ENCODE measurements at regions not wholly inside any gene's neighbourhood (a gene's known extent, or its start where the extent isn't known, plus 50 kb on each side); places are given as distances from the start of the nearest gene placed in this dataset.
A peak's percentile ranks its signal among the peaks of the same experiment; 100 is the strongest.

DNA sequence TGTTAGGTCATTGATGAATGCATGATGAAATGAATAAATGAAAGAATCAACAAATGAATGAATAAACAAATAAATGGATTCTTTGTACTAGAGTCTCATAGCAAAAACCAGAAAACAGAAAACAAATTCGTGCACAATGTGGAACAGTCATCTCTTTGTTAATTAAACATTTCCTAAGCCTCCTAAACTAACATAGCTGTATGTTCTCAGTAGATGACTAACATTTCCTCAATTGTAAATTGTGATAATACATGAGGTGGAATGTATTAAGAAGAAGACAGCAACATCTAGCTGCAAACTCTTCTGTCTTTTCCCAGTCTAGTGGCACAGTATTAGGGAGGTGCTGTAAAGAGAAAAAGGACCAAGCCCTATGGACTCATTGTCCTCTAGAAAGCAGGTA is 1021.0 kb downstream of the MCTP2 start:
- TF ChIP-seq, protein P1, sequence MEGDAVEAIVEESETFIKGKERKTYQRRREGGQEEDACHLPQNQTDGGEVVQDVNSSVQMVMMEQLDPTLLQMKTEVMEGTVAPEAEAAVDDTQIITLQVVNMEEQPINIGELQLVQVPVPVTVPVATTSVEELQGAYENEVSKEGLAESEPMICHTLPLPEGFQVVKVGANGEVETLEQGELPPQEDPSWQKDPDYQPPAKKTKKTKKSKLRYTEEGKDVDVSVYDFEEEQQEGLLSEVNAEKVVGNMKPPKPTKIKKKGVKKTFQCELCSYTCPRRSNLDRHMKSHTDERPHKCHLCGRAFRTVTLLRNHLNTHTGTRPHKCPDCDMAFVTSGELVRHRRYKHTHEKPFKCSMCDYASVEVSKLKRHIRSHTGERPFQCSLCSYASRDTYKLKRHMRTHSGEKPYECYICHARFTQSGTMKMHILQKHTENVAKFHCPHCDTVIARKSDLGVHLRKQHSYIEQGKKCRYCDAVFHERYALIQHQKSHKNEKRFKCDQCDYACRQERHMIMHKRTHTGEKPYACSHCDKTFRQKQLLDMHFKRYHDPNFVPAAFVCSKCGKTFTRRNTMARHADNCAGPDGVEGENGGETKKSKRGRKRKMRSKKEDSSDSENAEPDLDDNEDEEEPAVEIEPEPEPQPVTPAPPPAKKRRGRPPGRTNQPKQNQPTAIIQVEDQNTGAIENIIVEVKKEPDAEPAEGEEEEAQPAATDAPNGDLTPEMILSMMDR (IDR thresholded peaks at IDR 0.05; ENCODE audit: borderline replicate concordance, control extremely low read depth, extremely low read depth, insufficient read depth, missing control alignments): no peak
- no peak for DNase-seq (ENCODE audit: low spot score)
- in situ Hi-C loops (cut with MboI; ENCODE audit: low sequenced_read_pairs, unreplicated experiment): loop anchor here (25.0 kb wide), 1 partner anchor 1085 kb away; the partner anchor contains the start of gene NR2F2

DNA sequence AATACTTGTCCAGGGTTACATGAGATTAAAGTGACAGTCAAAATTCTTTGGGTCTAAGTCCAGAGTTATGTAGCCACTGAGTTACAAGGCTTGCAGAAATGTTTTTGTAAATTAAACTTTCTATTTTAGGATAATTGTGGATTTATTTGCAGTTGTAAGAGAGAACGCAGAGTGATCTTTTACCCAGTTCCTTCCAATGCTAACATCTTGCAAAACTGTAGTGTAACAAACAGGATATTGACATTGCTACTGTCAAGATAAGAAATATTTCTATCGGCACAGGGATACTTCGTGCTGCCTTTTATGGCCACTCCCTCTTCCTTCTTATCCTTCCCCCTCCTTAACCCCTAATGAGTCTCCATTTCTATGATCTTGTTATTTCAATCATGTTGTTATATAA is 1022.9 kb downstream of the MCTP2 start:
- TF ChIP-seq, protein P1 (IDR thresholded peaks at IDR 0.05; ENCODE audit: borderline replicate concordance, control extremely low read depth, extremely low read depth, insufficient read depth, missing control alignments): no peak
- in situ Hi-C loops (cut with MboI; ENCODE audit: low sequenced_read_pairs, unreplicated experiment): loop anchor here (25.0 kb wide), 1 partner anchor 1083 kb away; the partner anchor contains the start of gene NR2F2
- no peak for DNase-seq (ENCODE audit: low spot score)

DNA sequence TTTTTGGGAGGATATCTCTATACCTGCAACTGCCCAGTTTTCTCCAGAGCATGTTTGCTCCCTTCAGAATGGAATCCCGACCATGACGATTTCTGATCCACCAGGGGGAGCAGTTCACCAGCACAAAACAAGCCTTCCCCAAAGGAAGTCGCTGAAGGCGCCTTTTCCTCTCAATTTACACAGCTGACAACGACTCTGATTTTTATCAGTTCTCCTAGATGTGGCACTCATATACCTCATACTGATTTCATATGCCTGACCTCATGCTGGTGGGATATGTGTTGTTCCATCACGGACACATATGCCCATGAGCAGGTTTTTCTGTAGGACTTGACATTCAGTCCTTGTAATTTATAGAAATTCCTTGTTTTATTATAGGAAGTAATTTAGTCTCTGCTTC is 1028.2 kb downstream of the MCTP2 start:
- DNase-seq (ENCODE audit: low spot score): peak; percentile 12
- in situ Hi-C loops (cut with MboI; ENCODE audit: low sequenced_read_pairs, unreplicated experiment): loop anchor here (25.0 kb wide), 1 partner anchor 1078 kb away; the partner anchor contains the start of gene NR2F2

DNA sequence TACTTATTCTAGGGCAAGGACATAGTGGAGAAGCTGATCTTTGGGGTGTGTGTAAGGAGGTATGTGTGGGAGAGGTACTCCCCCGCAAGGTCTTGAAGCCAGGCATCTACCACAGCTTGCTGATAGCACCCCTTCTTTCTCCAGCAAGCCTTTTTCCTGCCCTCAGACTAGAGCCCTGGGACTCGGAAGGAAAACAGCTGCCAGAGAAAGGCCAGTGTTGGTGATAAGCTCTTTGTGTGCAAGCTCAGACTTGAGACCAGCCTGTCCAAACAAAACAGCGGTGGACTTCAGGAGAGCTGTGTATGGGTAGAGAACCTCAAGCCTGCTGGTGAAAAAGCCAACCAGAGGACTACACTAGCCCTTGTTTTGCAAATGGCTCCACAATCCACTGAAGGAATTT is 1028.6 kb downstream of the MCTP2 start:
- TF ChIP-seq, protein P1 (IDR thresholded peaks at IDR 0.05; ENCODE audit: borderline replicate concordance, control extremely low read depth, extremely low read depth, insufficient read depth, missing control alignments): no peak

More for the DNA sequence above, 1028.2 kb downstream of the MCTP2 start:
- TF ChIP-seq, protein P1 (IDR thresholded peaks at IDR 0.05; ENCODE audit: borderline replicate concordance, control extremely low read depth, extremely low read depth, insufficient read depth, missing control alignments): peak; percentile 30

DNA sequence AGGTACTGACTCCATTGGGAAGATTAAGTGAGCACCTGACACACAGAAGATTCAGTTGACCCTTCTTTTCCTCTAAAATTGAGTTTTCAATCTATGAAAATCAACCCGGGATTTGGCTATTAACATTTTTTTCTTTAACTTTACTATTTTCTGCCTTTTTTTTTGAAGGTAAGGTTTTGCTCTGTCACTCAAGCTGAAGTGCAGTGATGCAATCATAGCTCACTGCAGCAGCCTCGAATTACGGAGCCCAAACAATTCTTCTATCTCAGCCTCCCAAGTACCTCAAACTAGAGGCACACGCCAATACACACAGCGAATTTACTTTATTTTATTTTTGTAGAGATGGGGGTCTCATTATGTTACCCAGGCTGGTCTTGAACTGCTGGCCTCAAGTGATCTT is 1029.5 kb downstream of the MCTP2 start:
- DNase-seq (ENCODE audit: low spot score): no peak
- in situ Hi-C loops (cut with MboI; ENCODE audit: low sequenced_read_pairs, unreplicated experiment): loop anchor here (25.0 kb wide), 1 partner anchor 1076 kb away; the partner anchor contains the start of gene NR2F2
- TF ChIP-seq, protein P1 (IDR thresholded peaks at IDR 0.05; ENCODE audit: borderline replicate concordance, control extremely low read depth, extremely low read depth, insufficient read depth, missing control alignments): no peak

More for the DNA sequence above, 1028.6 kb downstream of the MCTP2 start:
- DNase-seq (ENCODE audit: low spot score): no peak
- in situ Hi-C loops (cut with MboI; ENCODE audit: low sequenced_read_pairs, unreplicated experiment): loop anchor here (25.0 kb wide), 1 partner anchor 1077 kb away; the partner anchor contains the start of gene NR2F2

DNA sequence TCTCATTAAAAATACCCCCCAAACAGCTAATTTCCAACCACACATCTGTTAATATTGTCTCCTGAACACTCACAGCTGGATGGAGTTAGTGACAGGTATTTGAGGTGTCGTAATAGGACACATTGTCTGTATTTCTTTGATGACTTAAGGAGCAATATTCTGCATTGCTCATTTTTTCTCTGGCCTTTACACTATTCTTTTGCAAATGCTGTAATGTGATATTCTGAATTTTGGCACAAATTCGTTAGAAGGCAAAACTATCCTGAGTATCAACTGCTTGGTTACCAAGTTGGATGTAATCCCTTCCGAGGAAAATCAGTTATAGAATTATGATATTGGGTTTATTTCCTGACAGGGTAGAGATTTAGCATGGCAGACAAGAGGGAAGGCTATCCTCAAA is 1030.2 kb downstream of the MCTP2 start:
- TF ChIP-seq, protein P1 (IDR thresholded peaks at IDR 0.05; ENCODE audit: borderline replicate concordance, control extremely low read depth, extremely low read depth, insufficient read depth, missing control alignments): no peak
- DNase-seq (ENCODE audit: low spot score): no peak
- in situ Hi-C loops (cut with MboI; ENCODE audit: low sequenced_read_pairs, unreplicated experiment): loop anchor here (25.0 kb wide), 1 partner anchor 1076 kb away; the partner anchor contains the start of gene NR2F2
